Epithelial cell of esophagus (primary cell): ENCODE measurements at regions not wholly inside any gene's neighbourhood (a gene's known extent, or its start where the extent isn't known, plus 50 kb on each side); places are given as distances from the start of the nearest gene placed in this dataset.

Experiments
- DNase-seq: peaks from one replicate; pipeline ENCODE4 v3.0.0; 2010; ENCODE audit warnings: low read depth
- H3K4me3 ChIP-seq: 2 replicates; pipeline ENCODE4 v1.5.1; 2011; ENCODE audit warnings: mild to moderate bottlenecking, low read length, control low read depth
- CTCF ChIP-seq: IDR thresholded peaks from 2 replicates; pipeline ENCODE4 v1.5.1; 2011; ENCODE audit warnings: low read depth, mild to moderate bottlenecking, low read length, control low read depth, inconsistent platforms; ENCODE audit not compliant: insufficient read depth; ENCODE audit errors: missing control alignments

GRCh38 chr2:81462420-81462819 is 1157.9 kb upstream of the LRRTM1 start:
- no peak overlapping the region for H3K4me3 ChIP-seq
- TF ChIP-seq CTCF: no peak
- DNase-seq: no peak

GRCh38 chr2:81445176-81445575 is 1140.6 kb upstream of the LRRTM1 start:
- peak; percentile 8 for DNase-seq
- H3K4me3 ChIP-seq: no peak overlapping the region
- no peak for TF ChIP-seq CTCF

- H3K4me3 ChIP-seq: no peak overlapping the region
- no peak for DNase-seq
- TF ChIP-seq CTCF: no peak
These were observed 1133.0 kb upstream of the LRRTM1 start for GRCh38 chr2:81437456-81438000.

GRCh38 chr2:81436256-81436655 is 1131.7 kb upstream of the LRRTM1 start:
- no peak for TF ChIP-seq CTCF
- DNase-seq: no peak
- no peak overlapping the region for H3K4me3 ChIP-seq

- DNase-seq: no peak
- no peak overlapping the region for H3K4me3 ChIP-seq
- no peak for TF ChIP-seq CTCF
These were observed 1108.1 kb upstream of the LRRTM1 start for GRCh38 chr2:81412681-81413080.

GRCh38 chr2:81403508-81403907 is 1099.0 kb upstream of the LRRTM1 start:
- no peak for TF ChIP-seq CTCF
- no peak overlapping the region for H3K4me3 ChIP-seq
- no peak for DNase-seq

GRCh38 chr2:81396417-81397019 is 1092.0 kb upstream of the LRRTM1 start:
- H3K4me3 ChIP-seq: no peak overlapping the region
- DNase-seq: no peak
- TF ChIP-seq CTCF: no peak
